HK-2 (cell line): ENCODE measurements at regions not wholly inside any gene's neighbourhood (a gene's known extent, or its start where the extent isn't known, plus 50 kb on each side); places are given as distances from the start of the nearest gene placed in this dataset.

Experiments used
- DNase-seq: peaks from one replicate; pipeline ENCODE4 v3.0.0-alpha.2; 2018; ENCODE audit not compliant: unreplicated experiment

DNA sequence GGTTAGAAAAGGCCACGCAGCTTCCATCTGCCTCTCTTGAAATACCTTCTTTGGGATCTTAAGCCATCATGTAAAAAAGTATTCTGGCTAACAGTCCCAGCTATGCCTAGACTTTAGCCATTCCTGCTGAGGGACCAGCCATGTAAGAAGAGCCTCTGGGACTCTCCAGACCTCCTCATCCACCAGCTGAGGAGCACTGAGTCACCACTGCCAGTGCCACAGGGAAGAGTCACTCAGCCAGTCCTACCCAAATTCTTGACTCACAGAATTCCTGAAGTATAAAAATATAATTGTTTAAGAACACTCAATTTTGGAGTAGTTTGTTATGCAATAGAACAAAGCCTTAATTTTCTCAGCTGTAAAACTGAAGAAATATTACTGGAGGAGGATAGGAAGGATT lies 436.7 kb downstream of the ZEB2 start:
- DNase-seq, result peak; percentile 55

DNA sequence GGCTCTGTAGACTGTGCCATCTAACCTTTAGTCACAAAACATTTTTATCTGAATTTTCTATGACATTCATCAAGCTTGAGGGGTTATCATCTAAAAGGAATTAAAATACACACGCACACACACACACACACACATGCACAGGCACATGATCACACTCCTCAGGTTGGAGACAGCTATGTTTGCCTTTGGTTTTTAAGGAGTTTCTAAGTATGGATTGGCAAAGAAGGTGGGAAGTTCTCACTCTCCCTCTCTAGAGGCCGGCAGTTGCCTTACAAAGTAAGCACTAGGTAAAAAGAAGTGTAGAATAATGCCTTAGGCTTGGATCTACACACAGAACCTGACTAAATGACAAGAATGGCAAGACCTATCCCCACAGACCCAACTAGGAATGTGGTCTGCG lies 437.1 kb downstream of the ZEB2 start:
- DNase-seq, result no peak

DNA sequence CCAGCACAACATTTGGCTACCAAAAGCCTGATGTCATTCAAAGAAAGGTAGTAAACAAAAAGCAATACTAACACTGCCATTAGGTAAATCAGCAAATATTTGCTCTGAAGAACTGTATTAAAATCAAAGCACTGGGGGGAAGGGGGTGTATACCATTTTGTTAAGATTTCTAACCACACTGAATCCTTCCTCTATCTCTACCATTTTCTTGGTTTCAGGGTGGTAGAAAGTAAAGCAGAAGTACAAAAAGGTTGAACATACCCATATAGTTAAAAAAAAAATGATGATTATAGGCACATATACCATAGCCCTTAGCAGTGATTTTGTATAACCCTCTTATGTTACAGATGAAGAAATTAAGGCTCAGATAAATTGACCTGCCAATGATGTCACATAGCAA lies 437.6 kb downstream of the ZEB2 start:
- no peak for DNase-seq

DNA sequence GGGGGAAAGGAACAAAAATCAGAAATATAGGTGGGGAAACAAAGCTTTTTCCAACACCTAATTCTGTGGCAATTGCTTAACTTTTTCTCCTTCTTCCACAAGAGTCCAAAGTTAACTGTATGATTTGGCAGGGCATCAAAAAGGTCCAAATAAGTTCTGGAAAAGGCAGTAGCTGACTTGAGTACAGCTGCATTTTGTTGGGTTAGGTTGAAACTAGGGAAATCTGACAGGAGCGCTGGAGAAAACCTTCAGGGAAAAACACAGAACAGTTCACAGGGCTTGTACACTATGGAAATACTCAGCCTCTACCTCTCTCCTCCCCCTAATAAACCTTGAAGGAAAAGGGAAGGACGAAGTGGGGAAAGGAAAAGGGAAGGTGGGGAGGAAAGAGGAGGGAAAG lies 438.6 kb downstream of the ZEB2 start:
- no peak for DNase-seq

DNA sequence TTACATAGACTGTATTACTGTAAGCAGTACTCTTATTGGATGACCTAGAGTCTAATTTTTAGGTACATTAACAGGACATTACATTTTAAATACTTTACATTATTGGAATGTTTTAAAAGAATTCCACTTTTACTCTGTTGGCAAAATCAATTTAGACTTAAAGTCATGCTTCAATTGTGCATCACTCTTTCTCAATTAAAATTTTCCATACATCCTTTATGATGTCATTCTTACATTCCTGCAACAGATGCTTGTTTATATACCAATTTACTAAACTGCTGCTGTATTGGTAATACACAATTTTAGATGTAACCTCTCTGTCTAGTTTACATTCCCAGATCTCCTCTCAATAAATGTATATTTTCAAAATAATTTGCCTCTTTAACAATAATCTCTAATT lies 440.1 kb downstream of the ZEB2 start:
- DNase-seq, result no peak

DNA sequence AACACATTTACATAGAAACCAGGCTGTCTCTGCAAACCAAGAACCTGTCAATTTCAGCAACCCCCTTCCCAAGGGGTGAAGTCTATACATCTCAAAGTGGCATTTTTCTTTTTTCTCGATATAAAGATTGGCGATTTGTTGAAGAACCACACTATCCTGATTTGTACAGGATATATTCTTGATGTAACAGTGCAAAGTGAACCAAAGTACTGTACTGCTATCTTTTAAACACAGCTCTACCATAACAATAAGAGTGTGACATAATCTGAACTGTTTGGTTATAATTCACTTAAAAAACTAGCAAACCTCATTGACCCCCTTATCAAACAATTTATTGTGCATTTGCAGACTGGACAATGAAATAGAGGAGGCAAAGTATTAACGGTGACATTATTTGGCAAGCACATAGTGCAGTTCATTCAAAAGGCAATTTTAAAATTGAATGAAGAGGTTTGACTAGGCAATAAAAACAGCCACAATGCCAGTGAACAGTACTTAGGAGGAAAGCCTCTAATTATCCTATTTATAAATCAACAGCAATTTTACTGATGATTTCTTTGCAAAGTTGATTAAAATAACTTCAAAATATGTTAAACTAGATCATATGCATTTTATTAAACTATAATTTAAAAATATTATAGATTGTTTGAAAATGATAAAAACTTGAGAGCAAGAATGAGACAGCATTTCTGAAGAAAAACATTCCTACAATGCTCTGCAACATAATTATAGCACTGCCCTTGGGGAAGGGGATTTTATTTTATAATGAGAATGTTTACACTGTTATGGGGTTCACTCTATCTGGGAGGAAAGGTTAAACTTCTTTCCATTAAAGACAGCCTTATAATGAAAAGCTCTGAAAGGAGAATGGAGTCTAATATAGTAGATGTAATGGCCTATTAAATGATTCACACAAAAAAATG lies 440.9 kb downstream of the ZEB2 start:
- DNase-seq, result no peak

DNA sequence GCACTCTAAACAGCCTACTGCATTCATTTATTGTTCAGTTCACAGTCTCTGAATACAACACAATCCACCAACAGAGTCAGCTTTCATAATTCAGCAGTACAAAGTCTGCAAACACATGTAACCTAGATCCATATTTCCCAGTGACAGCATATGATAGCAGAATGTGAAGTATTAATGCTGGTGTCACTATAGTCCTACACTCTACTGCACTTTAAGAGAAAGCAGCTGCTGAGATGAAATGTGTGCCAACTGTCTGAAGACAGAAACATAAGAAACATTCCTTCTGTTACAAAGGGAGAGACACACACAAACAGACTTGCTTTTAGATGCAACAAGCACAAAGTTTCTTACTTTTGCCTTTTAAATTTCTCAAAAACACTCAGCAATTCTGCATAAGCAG lies 441.8 kb downstream of the ZEB2 start:
- DNase-seq, result no peak

DNA sequence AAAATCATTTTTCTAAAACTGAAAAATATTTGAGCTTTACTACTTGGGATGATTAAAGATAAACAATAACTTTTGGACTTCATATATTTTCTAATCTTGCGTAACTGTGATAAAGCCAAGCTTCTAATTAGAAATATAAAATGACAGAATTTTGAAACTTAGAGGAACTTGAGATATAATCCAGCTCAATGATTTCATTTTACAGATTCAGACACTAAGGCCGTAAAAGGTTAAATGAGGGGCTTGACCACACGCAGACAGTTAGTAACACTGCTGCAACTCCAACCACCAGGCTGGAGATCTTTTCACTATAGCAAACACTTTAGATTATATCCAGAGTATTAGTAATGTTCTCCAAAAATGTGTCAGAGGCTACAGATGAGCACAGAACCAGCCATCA lies 445.5 kb downstream of the ZEB2 start:
- DNase-seq, result no peak

DNA sequence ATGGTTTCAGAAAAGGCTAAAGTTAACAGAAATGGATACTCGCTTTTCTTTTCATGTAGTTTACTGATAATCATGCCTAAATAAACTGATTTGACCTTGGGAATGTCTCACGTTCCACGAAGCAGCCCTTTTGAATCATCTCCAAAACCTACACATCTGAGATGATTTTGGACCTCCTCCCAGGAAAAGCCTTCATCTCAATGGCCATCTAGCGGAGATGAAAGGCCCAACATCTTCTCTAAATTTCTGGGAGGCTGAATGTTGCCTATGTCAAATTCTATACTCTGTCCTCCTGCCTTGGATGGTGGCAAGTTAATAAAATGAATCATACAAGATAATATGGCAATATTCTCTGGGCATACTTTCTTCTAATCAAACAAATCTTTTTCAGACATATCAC lies 448.5 kb downstream of the ZEB2 start:
- DNase-seq, result no peak

DNA sequence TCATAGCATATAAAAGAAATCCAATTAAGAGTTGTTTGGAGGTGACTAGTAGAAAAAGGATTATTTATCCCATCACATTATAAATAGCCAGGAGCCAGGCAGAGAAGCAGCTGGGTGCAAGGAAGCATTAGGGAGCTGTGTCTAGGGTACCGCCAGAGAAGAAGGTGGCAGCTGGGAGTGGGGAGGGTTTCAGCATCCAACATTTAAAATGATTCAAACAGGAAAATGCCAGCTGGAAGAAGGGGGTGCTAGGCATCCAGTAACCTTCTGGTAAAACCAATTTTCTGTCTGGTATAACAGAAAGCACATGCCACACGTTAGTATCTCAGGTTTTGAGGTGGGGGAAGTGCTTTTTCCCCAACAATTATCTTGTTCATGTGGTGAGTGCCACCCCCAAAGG lies 452.4 kb downstream of the ZEB2 start:
- DNase-seq, result no peak

DNA sequence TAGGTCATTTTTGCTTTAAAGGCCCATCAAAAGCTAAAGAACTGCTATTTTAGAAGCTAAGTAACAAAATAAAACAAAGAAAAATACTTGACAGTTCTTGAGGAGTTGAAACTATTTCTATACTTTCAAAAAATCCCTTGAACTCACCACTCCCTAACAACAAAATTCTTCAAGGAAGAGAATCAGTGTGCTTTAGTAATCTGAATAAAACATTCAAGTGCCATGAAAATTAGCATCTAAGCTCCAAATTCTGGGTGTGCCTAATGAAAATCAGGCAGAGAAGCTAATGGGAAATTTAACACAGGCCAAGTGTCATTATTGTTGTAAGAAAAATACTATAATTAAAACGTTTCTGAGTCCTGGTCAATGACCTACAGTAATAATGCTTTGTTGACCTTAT lies 456.3 kb downstream of the ZEB2 start:
- no peak for DNase-seq

DNA sequence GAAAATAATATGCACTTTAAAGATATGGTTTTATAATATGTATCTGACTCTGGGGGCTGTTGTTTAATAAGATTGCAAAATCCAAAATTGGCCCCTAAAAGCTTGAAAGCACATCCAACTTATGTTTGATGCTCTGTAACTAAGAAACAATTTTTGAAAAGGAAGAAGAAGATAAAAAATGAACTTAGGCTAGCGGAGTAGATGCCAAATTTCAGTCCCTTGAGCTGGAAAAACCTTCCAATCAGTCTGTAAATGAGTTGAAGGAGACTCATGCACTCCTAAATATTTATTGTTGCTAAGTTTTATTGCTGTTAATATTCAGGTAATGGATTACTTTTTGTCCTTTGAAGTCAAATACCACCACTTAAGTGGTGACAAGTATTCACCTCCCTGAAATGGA lies 465.0 kb downstream of the ZEB2 start:
- DNase-seq, result no peak

DNA sequence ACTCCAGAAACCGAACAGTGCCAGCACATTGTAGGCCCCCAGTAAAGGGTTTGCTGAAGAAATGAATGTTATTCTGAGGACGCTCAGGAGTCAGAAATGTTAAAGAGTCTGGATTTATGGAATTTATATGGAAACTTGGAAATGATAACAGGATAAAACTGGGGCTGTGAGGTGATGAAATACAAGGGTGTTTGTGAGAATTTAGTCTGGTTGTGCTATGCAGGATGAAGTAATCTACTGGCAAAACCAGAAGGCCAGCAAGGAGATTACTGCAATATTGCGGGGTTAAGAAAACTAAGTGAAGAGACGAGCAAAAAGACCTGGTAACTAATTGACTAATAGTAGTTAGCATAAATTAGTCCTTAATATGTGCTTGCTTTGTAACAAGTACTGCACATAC lies 467.8 kb downstream of the ZEB2 start:
- no peak for DNase-seq

DNA sequence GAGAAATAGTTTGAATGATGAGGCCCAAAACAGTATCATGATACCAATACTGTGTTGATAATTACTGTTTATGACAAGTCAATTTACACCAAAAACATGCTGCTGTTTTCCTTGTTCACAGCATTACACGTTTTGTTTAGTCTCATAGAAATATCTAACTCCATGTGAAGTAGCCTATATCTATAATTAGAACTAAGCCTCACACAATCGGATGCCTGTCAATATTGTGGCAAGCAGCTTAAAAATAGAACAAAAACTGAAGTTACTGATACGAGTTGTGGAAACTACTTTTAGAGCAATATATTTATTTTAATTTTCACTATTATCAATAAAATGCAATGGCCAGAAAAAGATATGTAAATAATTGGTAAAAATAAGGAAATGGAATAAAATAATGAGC lies 470.8 kb downstream of the ZEB2 start:
- no peak for DNase-seq

DNA sequence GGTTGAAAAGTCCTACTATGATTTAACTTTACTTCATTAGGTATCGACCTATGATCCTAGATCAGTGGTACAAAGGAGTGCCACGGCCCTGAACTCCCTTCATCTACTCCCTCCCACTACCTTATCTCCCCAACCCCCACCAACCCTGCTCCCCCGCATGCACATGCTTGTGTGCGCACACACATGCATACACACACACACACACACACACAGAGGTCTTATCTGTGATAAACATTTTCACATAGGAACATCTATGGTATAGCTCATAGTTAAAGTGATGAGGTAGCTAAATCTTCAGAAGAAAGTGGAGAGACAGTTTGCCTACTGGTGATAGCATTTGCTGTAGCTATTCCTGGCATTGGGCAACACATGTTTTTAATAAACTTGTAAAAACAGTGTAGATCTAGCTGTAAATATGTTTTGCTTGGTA lies 471.3 kb downstream of the ZEB2 start:
- no peak for DNase-seq

DNA sequence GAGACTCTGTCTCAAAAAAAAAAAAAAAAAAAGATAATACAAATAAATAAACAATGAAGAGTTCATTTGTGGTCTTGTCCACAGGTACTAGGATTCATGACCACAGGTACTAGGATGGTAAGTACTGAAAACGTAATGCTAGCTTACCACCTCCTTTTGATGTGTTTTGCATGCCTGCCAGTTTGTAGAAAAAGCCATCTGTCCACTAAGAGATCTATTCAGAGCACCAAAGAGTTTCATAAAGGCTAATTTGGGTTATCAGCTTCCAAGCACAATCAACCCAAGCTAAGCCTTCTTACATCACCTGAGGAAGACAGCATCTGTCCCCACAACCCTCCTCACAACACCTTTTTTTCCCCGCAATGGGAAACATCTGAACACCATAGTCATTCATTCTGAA lies 477.2 kb downstream of the ZEB2 start:
- DNase-seq, result no peak

DNA sequence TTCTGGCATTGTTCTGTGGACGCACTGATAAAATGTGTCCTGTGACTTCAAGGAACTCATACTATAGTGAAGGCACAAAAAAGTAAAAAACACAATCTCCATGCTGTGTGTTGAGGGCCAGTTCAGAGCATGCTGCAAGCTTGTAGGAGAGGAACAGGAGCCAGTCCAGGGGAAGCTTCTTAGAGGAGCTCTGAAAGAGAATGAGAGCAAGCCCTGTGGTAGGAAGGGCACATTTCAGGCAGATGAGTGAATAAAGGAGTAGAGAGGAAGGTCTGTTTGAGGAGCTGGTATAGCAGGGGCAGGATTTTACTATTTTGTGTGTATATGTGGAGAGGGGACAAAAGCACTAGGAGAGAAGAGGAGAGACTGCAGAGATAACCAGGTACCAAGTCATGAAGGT lies 478.3 kb downstream of the ZEB2 start:
- DNase-seq, result no peak

DNA sequence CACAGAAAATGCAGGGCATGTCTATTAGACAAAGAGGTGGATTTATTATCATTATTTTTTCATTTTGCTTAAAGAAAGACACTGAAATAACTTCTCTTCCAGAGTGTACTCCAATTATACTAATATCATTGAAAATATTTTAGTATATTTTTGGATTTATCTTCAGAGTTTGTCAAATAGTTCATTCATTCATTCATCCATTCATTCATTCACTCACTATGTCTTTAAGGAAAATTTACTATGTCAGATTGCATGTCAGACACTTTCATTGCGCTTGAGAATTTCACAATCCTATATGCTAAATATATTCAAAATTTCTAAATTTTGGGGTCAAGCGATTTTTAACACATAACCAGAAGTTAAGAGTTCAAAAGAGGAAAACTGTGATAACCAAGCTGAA lies 479.1 kb downstream of the ZEB2 start:
- no peak for DNase-seq

DNA sequence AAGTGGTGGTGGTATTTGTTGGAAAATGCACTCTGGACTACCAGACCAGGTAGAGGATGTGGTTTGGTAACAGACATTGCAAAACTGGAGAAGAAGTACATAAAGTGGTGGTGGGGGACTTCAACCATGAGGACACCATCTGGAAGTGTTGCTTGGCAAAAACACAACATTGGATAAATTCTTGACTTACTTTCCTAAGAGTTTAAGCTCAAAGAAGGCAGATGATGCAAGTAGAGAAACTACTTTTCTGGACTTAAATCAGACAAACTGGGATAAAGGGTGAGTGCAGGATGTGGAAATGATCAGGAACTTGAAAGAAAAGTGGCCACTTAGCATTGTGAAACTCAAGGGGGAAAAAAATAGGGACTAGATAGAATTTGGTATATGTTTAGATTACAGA lies 487.4 kb downstream of the ZEB2 start:
- no peak for DNase-seq

DNA sequence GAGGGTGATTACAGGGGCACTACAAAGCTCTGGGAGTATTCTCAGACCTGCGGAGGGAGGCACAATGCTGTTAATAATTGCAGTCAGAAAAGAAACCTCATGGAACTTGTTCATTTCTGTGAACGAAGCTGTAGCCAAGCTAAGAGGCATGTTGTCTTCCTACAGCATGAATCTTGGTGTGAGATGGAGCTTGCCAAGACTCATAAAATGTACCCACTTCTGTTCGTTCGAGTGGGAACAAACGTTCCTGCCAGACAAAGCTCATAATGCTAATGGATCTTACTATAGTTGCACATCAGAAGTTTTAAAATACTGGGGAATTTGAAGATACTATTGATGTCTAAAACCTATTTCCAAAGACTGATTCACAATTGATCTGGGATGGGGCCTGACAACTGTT lies 489.1 kb downstream of the ZEB2 start:
- no peak for DNase-seq

DNA sequence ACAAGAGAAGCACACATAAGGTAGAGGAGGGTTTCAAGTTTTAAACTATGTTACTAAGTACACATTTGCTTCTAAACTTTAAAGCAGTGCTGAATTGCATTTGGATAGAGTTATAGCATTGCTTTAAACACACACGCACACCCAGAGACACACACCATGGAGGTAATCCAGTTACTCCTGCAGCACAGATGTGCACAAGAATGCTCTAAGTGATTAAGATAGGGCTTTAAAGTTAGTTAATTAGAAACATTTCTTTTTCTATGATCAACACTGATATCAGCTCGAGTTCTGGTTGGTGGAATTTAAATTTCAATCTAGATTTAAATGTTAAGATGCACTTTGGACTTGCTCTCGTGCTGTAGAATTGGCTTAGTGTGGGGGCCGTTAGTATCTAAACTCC lies 492.3 kb downstream of the ZEB2 start:
- DNase-seq, result no peak

DNA sequence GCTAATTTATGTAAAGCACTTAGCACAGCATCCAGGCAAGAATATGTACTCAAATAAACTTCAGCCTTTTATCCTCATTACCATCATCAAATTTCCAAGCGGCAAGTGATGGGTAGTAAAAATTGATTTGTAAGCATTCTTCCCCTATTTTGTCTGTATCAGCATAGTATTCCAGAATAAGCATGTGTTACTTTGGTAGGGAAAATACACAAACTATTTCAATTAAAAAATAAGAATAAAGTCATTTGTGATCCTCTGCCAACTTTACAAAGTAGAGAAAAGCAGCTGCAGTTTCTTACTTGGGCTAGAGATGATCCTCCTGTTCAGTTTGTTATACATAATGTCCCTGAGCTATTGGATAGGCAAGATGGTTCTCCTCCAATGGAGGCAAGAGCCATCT lies 493.2 kb downstream of the ZEB2 start:
- no peak for DNase-seq

DNA sequence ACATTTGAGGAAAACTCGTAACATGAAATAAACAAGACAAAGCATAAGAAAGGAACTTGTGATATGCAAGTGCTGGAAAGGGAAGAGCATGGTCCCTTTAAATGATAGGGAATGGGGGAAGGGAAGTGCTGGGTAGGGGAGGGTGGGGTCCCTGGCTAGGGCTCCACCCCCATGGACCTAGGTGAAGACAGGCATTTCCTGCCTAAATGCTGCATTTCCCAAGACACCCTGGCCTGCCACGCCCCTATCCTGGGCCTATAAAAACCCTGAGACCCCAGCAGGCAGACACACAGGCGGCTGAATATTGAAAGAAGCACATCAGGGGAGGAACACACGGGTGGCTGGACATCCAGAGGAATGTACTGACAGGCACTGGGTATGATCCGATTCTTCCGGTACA lies 499.9 kb downstream of the ZEB2 start:
- DNase-seq, result no peak

DNA sequence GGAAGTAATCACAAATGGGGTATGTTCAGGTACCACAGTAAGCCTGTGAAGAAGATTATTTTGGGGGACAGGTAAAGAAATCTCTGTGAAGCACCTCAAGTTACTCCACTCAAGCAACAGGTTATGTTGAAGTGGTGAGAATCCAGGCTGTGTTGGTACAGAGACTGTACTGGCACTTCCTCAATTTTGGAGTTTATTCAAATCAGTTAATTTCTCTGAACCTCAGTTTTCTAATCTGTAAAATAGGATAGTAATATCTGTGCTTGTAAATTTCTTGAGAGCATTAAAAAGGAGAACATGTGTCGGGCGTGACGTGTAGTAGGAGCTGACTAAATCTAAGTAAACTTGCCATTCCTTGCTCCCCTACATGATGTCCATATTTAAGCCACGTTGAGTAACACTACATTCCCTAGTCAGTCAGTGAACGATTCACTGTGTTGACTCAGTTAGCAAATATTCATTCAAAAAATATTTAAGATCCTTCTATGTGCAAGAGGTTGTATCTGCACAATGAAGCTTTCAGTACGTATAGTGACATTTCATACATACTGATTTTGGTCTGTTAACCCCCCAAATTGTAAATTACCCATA lies 504.2 kb downstream of the ZEB2 start:
- no peak for DNase-seq
